GM23338 (cell line): ENCODE measurements at regions not wholly inside any gene's neighbourhood (a gene's known extent, or its start where the extent isn't known, plus 50 kb on each side); places are given as distances from the start of the nearest gene placed in this dataset.

Source experiments
- EZH2 ChIP-seq: fragments of 200-600 bp; sonication (generic); IDR thresholded peaks from one replicate; pipeline ENCODE4 v1.8.0; 2017; ENCODE audit warnings: antibody characterized with exemption, mild to moderate bottlenecking, low read depth; ENCODE audit not compliant: unreplicated experiment
- NANOG ChIP-seq: IDR thresholded peaks from 2 replicates; pipeline ENCODE4 v1.6.1; 2016; ENCODE audit warnings: antibody characterized with exemption, borderline replicate concordance
- POLR2AphosphoS5 ChIP-seq: IDR thresholded peaks from 2 replicates; pipeline ENCODE4 v1.6.1; 2016; ENCODE audit warnings: antibody characterized with exemption, low read depth
- TF ChIP-seq, protein P1 (sequence below), 2 experiments: fragments of 200-600 bp in 1 of 2; sonication (generic) in 1 of 2; conservative IDR thresholded peaks; 2 replicates each; pipeline versions ENCODE4 v1.5.1 to v1.6.1; 2016 to 2017; ENCODE audit warnings: antibody characterized with exemption in 2 of 2, low read depth in 2 of 2, mild to moderate bottlenecking in 2 of 2, moderate library complexity in 1 of 2

DNA sequence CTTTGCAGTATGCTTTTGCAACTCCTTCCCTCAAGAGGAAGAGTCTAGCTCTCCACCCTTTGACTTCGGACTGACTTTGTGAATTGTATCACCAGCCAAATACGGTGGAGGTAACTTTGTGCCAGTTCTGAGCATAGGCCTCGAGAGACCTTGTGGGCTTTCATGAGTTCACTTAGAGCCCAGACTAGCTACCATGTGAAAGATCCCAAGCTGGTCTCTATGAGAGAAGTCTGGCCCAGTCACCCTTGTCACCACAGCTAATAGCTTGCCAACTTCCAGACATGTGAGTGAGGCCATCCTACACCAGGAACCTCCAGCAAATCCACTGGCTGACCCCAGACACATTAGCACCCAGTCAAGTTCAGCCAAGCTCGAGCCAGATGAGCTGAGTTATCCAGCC, 72.2 kb upstream of the EXOC4 start:
- TF ChIP-seq, protein P1, sequence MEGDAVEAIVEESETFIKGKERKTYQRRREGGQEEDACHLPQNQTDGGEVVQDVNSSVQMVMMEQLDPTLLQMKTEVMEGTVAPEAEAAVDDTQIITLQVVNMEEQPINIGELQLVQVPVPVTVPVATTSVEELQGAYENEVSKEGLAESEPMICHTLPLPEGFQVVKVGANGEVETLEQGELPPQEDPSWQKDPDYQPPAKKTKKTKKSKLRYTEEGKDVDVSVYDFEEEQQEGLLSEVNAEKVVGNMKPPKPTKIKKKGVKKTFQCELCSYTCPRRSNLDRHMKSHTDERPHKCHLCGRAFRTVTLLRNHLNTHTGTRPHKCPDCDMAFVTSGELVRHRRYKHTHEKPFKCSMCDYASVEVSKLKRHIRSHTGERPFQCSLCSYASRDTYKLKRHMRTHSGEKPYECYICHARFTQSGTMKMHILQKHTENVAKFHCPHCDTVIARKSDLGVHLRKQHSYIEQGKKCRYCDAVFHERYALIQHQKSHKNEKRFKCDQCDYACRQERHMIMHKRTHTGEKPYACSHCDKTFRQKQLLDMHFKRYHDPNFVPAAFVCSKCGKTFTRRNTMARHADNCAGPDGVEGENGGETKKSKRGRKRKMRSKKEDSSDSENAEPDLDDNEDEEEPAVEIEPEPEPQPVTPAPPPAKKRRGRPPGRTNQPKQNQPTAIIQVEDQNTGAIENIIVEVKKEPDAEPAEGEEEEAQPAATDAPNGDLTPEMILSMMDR (conservative IDR thresholded peaks at IDR 0.05; ENCODE audit: low read depth in 2 of 2): no peak
- no peak for TF ChIP-seq POLR2AphosphoS5
- TF ChIP-seq EZH2: no peak
- TF ChIP-seq NANOG: no peak
